OCI-LY1 (cell line): ENCODE measurements at regions not wholly inside any gene's neighbourhood (a gene's known extent, or its start where the extent isn't known, plus 50 kb on each side); places are given as distances from the start of the nearest gene placed in this dataset.

Source experiments
- H2AFZ ChIP-seq: fragments of 200-600 bp; sonication (generic), shearing (Covaris generic); 2 replicates; pipeline ENCODE4 v1.6.0; 2014; ENCODE audit warnings: antibody characterized with exemption, mild to moderate bottlenecking, low read length
- H3F3A ChIP-seq: fragments of 200-600 bp; sonication (generic), shearing (Covaris generic); 2 replicates; pipeline ENCODE4 v1.6.0; 2014; ENCODE audit warnings: mild to moderate bottlenecking, antibody characterized with exemption, low read length, moderate library complexity; ENCODE audit not compliant: insufficient read depth
- H3K27ac ChIP-seq: fragments of 200-600 bp; sonication (generic); 2 replicates; pipeline ENCODE4 v1.5.1; 2014; ENCODE audit warnings: low read length, mixed run types, mild to moderate bottlenecking, low read depth; ENCODE audit not compliant: poor library complexity, severe bottlenecking
- H3K27me3 ChIP-seq: fragments of 200-600 bp; sonication (generic); 2 replicates; pipeline ENCODE4 v1.6.0; 2014; ENCODE audit warnings: antibody characterized with exemption, mild to moderate bottlenecking, low read length, moderate library complexity; ENCODE audit not compliant: insufficient read depth
- H3K36me3 ChIP-seq: fragments of 200-600 bp; sonication (generic); 2 replicates; pipeline ENCODE4 v1.6.1; 2014; ENCODE audit warnings: mild to moderate bottlenecking, antibody characterized with exemption, low read length, moderate library complexity, mixed read lengths; ENCODE audit not compliant: insufficient read depth
- H3K4me1 ChIP-seq: fragments of 200-600 bp; sonication (generic); 2 replicates; pipeline ENCODE4 v1.5.1; 2014; ENCODE audit warnings: mild to moderate bottlenecking, low read length, moderate library complexity; ENCODE audit not compliant: insufficient read depth, severe bottlenecking
- H3K4me2 ChIP-seq: fragments of 200-600 bp; sonication (generic), shearing (Covaris generic); 2 replicates; pipeline ENCODE4 v1.6.1; 2014; ENCODE audit warnings: low read length
- H3K4me3 ChIP-seq: fragments of 200-600 bp; sonication (generic); 2 replicates; pipeline ENCODE4 v1.5.1; 2014; ENCODE audit warnings: low read length, low read depth, mild to moderate bottlenecking, mixed read lengths; ENCODE audit not compliant: poor library complexity, severe bottlenecking
- H3K79me2 ChIP-seq: fragments of 200-600 bp; shearing (Covaris generic); 2 replicates; pipeline ENCODE4 v1.6.1; 2016; ENCODE audit warnings: mixed run types, low read length, mixed read lengths; ENCODE audit not compliant: insufficient read depth
- H3K9ac ChIP-seq: fragments of 200-600 bp; sonication (generic), shearing (Covaris generic); 2 replicates; pipeline ENCODE4 v1.6.1; 2014; ENCODE audit warnings: mild to moderate bottlenecking, low read length, mixed read lengths
- H3K9me2 ChIP-seq: fragments of 200-600 bp; sonication (generic), shearing (Covaris generic); 2 replicates; pipeline ENCODE4 v1.6.1; 2014; ENCODE audit warnings: low read depth, mild to moderate bottlenecking, low read length, mixed read lengths
- H3K9me3 ChIP-seq: fragments of 200-600 bp; shearing (Covaris generic); 2 replicates; pipeline ENCODE4 v1.6.1; 2014; ENCODE audit warnings: low read length, mixed read lengths
- H4K20me1 ChIP-seq: fragments of 200-600 bp; sonication (generic), shearing (Covaris generic); 2 replicates; pipeline ENCODE4 v1.6.0; 2016; ENCODE audit warnings: mild to moderate bottlenecking, low read length; ENCODE audit not compliant: insufficient read depth
- CTCF ChIP-seq: fragments of 200-600 bp; sonication (generic), shearing (Covaris generic); IDR thresholded peaks from 2 replicates; pipeline ENCODE4 v1.5.1; 2017; ENCODE audit warnings: mild to moderate bottlenecking, antibody characterized with exemption, low read length, moderate library complexity, mixed read lengths
- EZH2 ChIP-seq: fragments of 200-600 bp; sonication (generic), shearing (Covaris generic); IDR thresholded peaks from 2 replicates; pipeline ENCODE4 v1.8.0; 2017; ENCODE audit warnings: borderline replicate concordance, mixed run types, mild to moderate bottlenecking, antibody characterized with exemption, low read length, moderate library complexity, mixed read lengths

GRCh38 chr5:18158166-18158565 lies 523.9 kb downstream of the TAF11L14 start:
- no peaks in the 10 kb centered on the region for H3K9me3 ChIP-seq
- H3K79me2 ChIP-seq: no peaks in the 10 kb centered on the region
- H3K4me2 ChIP-seq: no peak overlapping the region
- no peaks in the 10 kb centered on the region for H4K20me1 ChIP-seq
- H3K4me3 ChIP-seq: no peak overlapping the region
- H2AFZ ChIP-seq: no peak overlapping the region
- no peak overlapping the region for H3K27ac ChIP-seq
- no peaks in the 10 kb centered on the region for H3K27me3 ChIP-seq
- H3F3A ChIP-seq: no peaks in the 10 kb centered on the region
- H3K4me1 ChIP-seq: no peaks in the 10 kb centered on the region
- H3K9me2 ChIP-seq: no peaks in the 10 kb centered on the region
- H3K9ac ChIP-seq: no peak overlapping the region
- TF ChIP-seq CTCF (no peak), EZH2 (no peak)
- no peaks in the 10 kb centered on the region for H3K36me3 ChIP-seq

- H4K20me1 ChIP-seq: no peaks in the 10 kb centered on the region
- no peaks in the 10 kb centered on the region for H3F3A ChIP-seq
- no peaks in the 10 kb centered on the region for H3K36me3 ChIP-seq
- H3K27me3 ChIP-seq: no peaks in the 10 kb centered on the region
- no peak overlapping the region for H3K9ac ChIP-seq
- no peak overlapping the region for H3K4me2 ChIP-seq
- no peaks in the 10 kb centered on the region for H3K9me2 ChIP-seq
- no peaks in the 10 kb centered on the region for H3K9me3 ChIP-seq
- no peaks in the 10 kb centered on the region for H3K4me1 ChIP-seq
- no peaks in the 10 kb centered on the region for H3K79me2 ChIP-seq
- no peak overlapping the region for H2AFZ ChIP-seq
- no peak overlapping the region for H3K4me3 ChIP-seq
- TF ChIP-seq CTCF (no peak), EZH2 (no peak)
- H3K27ac ChIP-seq: no peak overlapping the region
These were observed 525.1 kb downstream of the TAF11L14 start for GRCh38 chr5:18159331-18159730.

- Histone ChIP-seq H3K4me3 (no peak overlapping the region), H3K4me1 (no peaks in the 10 kb centered on the region), H3K9me2 (no peaks in the 10 kb centered on the region), H3F3A (no peaks in the 10 kb centered on the region), H3K4me2 (no peak overlapping the region), H4K20me1 (no peaks in the 10 kb centered on the region), H3K27ac (no peak overlapping the region), H3K9me3 (no peaks in the 10 kb centered on the region), H3K9ac (no peak overlapping the region), H2AFZ (no peak overlapping the region), H3K79me2 (no peaks in the 10 kb centered on the region), H3K36me3 (no peaks in the 10 kb centered on the region), H3K27me3 (no peaks in the 10 kb centered on the region)
- TF ChIP-seq CTCF (no peak), EZH2 (no peak)
These were observed 537.4 kb downstream of the TAF11L14 start for GRCh38 chr5:18171684-18172083.
